Psoas muscle (tissue), 7 donors: ENCODE measurements at regions not wholly inside any gene's neighbourhood (a gene's known extent, or its start where the extent isn't known, plus 50 kb on each side); places are given as distances from the start of the nearest gene placed in this dataset.
"Not testable (repeated sequence)": the region's sequence is repeated elsewhere in the genome, so short reads cannot be mapped to it uniquely, and the experiment has no call there.

Experiments
- ATAC-seq, 4 donors: fragments of 200-7000 bp; cut with Tn5 transposase; one replicate each; pipeline ENCODE4 v1.9.1; 2020; ENCODE audit warnings: moderate library complexity in 3 of 4, mild to moderate bottlenecking in 2 of 4
- DNase-seq, 2 donors: peaks; one replicate each; pipeline ENCODE4 v3.0.0-alpha.2; 2020
- H3K27ac ChIP-seq: fragments of 200-600 bp; one replicate; pipeline ENCODE4 v1.8.0; 2022
- H3K27me3 ChIP-seq, 3 donors: fragments of 200-600 bp in 1 of 3; one replicate each; pipeline versions ENCODE4 v1.6.1 to v1.8.0; 2013 to 2022; ENCODE audit warnings: low read length in 2 of 3, mild to moderate bottlenecking in 2 of 3, moderate library complexity in 1 of 3; ENCODE audit not compliant: insufficient read depth in 3 of 3
- H3K36me3 ChIP-seq, 2 donors: fragments of 200-600 bp in 1 of 2; one replicate each; pipeline versions ENCODE4 v1.6.1 to v1.8.0; 2013 to 2022; ENCODE audit warnings: low read depth in 1 of 2, mild to moderate bottlenecking in 1 of 2, moderate library complexity in 1 of 2; ENCODE audit not compliant: insufficient read depth in 1 of 2
- H3K4me1 ChIP-seq: fragments of 200-600 bp; one replicate; pipeline ENCODE4 v1.8.0; 2022
- H3K4me3 ChIP-seq: fragments of 200-600 bp; one replicate; pipeline ENCODE4 v1.8.0; 2022; ENCODE audit warnings: mild to moderate bottlenecking
- H3K9me3 ChIP-seq: fragments of 200-600 bp; one replicate; pipeline ENCODE4 v1.8.0; 2022
- WGBS, 3 donors: extraction: QIAGEN DNeasy Blood & Tissue Kit; methylation state at CpG; one replicate each; pipeline versions ENCODE4 v1.1.6 to v1.1.7; 2013; 5-methylcytosine and 5-hydroxymethylcytosine counted together
- intact Hi-C, 2 donors: fragments of 100-400 bp; cut with DNase I; formaldehyde crosslinking; loops; one replicate each; pipeline versions ENCODE4 v1.11.0 to v1.14.2; 2022
- TF ChIP-seq, protein P1 (sequence below): fragments of 200-600 bp; IDR thresholded peaks from one replicate; pipeline ENCODE4 v1.8.0; 2022; ENCODE audit warnings: antibody characterized with exemption
- donor health status: healthy with polysubstance abuse.
- donor health status: DM: no; HTN: no; CAD: no; lungs with moderate emphysema.
- donor health status: Bipolar disorder and iron deficiency.
- donor health status: healthy.
- donor health status: DM: yes; HTN: yes; CAD: no.
- donor health status: DM: no; HTN: no; CAD: no.
- donor health status: DM: yes; HTN: yes; CAD: no.

DNA sequence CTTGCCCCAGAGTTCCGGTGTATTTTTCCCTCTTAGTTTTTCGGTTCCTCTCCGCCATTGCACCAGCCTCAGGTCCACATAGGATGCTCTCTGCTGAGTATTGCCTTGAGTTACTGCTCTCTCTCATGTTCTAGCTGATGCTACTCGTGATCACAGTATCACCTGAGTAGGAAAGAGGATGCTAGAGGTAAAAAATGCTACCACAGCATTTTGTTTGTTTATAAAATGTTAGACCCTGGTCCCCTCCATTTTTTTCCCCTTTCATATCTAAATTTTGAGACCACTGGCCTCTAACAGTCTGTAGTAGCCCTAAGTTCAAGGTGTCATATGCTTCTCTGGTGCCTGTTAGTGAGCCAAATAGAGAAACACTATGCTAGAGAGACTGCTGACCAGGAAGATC lies 175.5 kb downstream of the OR2B2 start:
- Histone ChIP-seq H3K27me3 (peaks cover 0 to 27% (median 2%) of the 10 kb centered on the region in 3 donors), H3K36me3 (no peaks in the 10 kb centered on the region), H3K9me3 (no peaks in the 10 kb centered on the region), H3K4me1 (no peaks in the 10 kb centered on the region), H3K4me3 (no peak overlapping the region), H3K27ac (no peak overlapping the region)
- TF ChIP-seq, protein P1, sequence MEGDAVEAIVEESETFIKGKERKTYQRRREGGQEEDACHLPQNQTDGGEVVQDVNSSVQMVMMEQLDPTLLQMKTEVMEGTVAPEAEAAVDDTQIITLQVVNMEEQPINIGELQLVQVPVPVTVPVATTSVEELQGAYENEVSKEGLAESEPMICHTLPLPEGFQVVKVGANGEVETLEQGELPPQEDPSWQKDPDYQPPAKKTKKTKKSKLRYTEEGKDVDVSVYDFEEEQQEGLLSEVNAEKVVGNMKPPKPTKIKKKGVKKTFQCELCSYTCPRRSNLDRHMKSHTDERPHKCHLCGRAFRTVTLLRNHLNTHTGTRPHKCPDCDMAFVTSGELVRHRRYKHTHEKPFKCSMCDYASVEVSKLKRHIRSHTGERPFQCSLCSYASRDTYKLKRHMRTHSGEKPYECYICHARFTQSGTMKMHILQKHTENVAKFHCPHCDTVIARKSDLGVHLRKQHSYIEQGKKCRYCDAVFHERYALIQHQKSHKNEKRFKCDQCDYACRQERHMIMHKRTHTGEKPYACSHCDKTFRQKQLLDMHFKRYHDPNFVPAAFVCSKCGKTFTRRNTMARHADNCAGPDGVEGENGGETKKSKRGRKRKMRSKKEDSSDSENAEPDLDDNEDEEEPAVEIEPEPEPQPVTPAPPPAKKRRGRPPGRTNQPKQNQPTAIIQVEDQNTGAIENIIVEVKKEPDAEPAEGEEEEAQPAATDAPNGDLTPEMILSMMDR, result no peak
- no peak for DNase-seq
- intact Hi-C loops, result no loop called here
- WGBS, 3 donors, result 89 to 92% (median 89%) methylated on average over 4 of the region's 4 CpGs
- ATAC-seq, result no peak

DNA sequence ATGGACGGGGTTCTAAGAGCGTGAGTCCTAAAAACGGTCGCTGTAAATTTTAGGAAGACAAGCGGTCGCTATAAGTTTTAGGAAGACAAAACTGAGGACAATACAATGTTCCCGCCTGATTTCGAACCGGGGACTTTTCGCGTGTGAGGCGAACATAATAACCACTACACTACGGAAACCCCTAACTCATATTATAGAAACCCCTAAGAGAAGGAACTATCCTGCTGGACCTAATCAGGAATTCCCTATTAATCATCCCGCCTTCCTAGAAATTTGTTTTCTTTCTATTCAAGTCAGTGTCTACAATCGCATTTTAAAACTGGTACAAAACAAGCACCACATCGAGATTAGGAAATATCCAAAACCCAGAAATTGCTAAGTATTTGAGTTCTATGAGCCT lies 183.8 kb downstream of the OR2B2 start:
- no peaks in the 10 kb centered on the region for H3K36me3 ChIP-seq
- H3K4me1 ChIP-seq, result no peaks in the 10 kb centered on the region
- 77 to 82% (median 78%) methylated on average over 16 of the region's 16 CpGs for WGBS, 3 donors
- intact Hi-C loops, result no loop called here
- no peak for DNase-seq
- H3K27ac ChIP-seq, result no peak overlapping the region
- H3K9me3 ChIP-seq, result no peaks in the 10 kb centered on the region
- TF ChIP-seq, protein P1, result no peak
- no peak overlapping the region for H3K4me3 ChIP-seq
- H3K27me3 ChIP-seq, result peaks cover 4 to 7% (median 6%) of the 10 kb centered on the region in 3 donors
- no peak for ATAC-seq

DNA sequence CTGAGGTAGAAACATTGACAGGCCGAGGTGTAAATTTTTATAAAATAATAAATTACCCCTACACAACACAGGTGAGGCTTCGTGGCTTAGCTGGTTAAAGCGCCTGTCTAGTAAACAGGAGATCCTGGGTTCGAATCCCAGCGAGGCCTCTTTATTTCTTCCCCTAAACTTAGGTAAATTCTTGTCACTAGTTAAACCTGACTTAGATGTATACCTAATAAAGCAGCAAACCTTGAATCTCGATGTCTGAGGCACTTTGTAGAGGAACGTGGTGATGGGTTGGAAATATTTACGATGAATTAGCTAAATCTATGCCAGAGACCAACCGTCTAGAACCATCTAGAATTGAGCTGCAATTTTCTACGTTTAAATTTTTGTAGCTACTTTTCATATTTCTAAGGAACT lies 185.6 kb downstream of the OR2B2 start:
- 53 to 58% (median 56%) methylated on average over 10 of the region's 10 CpGs for WGBS, 3 donors
- no peak overlapping the region for H3K4me3 ChIP-seq
- no peaks in the 10 kb centered on the region for H3K36me3 ChIP-seq
- intact Hi-C loops, result no loop called here
- H3K9me3 ChIP-seq, result no peaks in the 10 kb centered on the region
- DNase-seq (no peak), ATAC-seq (no peak)
- H3K4me1 ChIP-seq, result no peaks in the 10 kb centered on the region
- peaks cover 6 to 10% (median 6%) of the 10 kb centered on the region in 3 donors for H3K27me3 ChIP-seq
- no peak overlapping the region for H3K27ac ChIP-seq
- TF ChIP-seq, protein P1, result no peak

DNA sequence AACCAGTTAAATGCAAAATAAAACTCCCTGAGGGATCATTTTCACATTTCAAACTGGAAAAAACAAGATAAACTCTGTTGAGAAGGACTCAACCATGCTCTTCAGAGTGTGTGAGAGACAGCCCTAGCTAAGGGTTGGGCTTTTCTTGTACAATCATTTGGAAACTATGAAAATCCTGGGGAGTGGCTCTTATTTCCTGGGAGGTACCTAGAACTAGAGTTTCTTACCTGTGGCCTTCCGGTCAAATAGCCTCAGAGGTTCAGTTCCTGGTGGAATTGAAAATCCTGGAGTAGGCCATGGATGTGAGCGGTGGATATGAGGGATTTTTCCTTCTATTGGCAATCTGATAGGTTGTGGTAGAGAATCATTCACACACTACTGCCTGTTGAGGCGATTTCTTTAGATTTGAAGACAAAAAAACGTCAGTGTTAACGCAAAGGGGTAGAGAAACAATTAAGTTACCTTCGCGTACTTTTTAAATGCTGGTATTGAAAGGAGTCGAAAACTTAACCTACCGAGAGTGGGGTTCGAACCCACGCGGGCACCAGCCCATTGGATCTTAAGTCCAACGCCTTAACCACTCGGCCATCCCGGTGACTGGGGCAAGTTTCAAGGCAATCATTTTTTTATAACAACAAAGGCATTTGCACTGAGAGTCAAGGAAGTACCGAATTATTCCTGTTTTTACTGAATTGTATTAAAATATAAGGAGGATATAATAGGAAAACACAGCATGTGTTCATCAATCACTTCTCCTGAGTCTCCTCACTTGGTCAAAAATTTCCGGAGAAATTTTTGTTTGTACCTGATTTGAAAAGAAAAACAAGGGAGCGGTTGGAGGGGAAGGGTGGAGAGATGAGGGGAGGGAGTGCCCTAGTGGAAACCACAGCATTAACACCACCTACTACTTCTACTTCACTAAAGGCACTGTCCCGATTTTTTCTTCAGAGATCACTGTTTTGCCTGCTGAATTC lies 191.3 kb downstream of the OR2B2 start:
- Histone ChIP-seq H3K9me3 (no peaks in the 10 kb centered on the region), H3K27me3 (peaks cover 6 to 16% (median 8%) of the 10 kb centered on the region in 3 donors), H3K27ac (no peak overlapping the region), H3K4me3 (no peak overlapping the region), H3K4me1 (no peaks in the 10 kb centered on the region), H3K36me3 (no peaks in the 10 kb centered on the region)
- DNase-seq (no peak), ATAC-seq (no peak)
- intact Hi-C loops, result no loop called here
- 35 to 37% (median 36%) methylated on average over 19 of the region's 19 CpGs for WGBS, 3 donors
- TF ChIP-seq, protein P1, result no peak

DNA sequence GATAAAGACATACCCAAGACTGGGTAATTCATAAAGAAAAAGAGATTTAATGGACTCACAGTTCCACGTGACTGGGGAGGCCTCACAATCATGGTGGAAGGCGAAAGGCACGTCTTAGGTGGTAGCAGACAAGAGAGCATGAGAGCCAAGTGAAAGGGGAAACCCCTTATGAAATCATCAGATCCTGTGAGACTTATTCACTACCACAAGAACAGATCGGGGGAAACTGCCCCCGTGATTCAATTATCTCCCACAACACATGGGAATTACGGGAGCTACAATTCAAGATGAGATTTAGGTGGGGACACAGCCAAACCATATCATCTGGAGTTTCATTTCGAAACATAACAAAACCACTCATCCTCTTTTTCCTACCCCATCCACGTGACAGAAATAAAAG lies 193.2 kb downstream of the OR2B2 start:
- DNase-seq, H3K4me3 ChIP-seq, intact Hi-C loops, H3K9me3 ChIP-seq, ATAC-seq, H3K4me1 ChIP-seq, H3K27ac ChIP-seq, H3K36me3 ChIP-seq: not testable (repeated sequence)
- H3K27me3 ChIP-seq, result peaks cover 4 to 16% (median 5%) of the 10 kb centered on the region in 3 donors
- WGBS, 3 donors, result 55 to 60% (median 57%) methylated on average over 8 of the region's 8 CpGs
